OCI-LY3 (cell line): ENCODE measurements at regions not wholly inside any gene's neighbourhood (a gene's known extent, or its start where the extent isn't known, plus 50 kb on each side); places are given as distances from the start of the nearest gene placed in this dataset.

Source experiments
- EZH2phosphoT487 ChIP-seq: fragments of 200-600 bp; shearing (Covaris generic); IDR thresholded peaks from 2 replicates; pipeline ENCODE4 v1.6.1; 2018; ENCODE audit warnings: antibody characterized with exemption, mixed run types, low read depth
- TF ChIP-seq, protein P1 (sequence below): fragments of 200-600, 300-600 bp; sonication (generic); IDR thresholded peaks from 2 replicates; pipeline ENCODE4 v1.5.1; 2014; ENCODE audit warnings: antibody characterized with exemption, low read length, low read depth

DNA sequence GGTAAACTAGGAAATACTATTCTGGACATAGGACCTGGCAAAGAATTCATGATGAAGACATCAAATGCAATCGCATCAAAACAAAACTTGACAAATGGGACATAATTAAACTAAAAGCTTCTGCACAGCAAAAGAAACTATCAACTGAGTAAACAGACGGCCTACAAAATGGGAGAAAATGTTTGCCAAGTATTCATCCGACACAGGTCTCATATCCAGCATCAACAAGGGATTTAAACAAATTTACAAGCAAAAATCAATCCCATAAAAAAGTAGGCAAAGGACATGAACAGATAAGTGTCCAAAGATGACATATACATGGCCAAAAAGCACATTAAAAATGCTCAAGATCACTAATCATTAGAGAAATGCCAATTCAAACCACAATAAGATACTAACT is 1088.9 kb downstream of the NAALADL2 start:
- TF ChIP-seq, protein P1, sequence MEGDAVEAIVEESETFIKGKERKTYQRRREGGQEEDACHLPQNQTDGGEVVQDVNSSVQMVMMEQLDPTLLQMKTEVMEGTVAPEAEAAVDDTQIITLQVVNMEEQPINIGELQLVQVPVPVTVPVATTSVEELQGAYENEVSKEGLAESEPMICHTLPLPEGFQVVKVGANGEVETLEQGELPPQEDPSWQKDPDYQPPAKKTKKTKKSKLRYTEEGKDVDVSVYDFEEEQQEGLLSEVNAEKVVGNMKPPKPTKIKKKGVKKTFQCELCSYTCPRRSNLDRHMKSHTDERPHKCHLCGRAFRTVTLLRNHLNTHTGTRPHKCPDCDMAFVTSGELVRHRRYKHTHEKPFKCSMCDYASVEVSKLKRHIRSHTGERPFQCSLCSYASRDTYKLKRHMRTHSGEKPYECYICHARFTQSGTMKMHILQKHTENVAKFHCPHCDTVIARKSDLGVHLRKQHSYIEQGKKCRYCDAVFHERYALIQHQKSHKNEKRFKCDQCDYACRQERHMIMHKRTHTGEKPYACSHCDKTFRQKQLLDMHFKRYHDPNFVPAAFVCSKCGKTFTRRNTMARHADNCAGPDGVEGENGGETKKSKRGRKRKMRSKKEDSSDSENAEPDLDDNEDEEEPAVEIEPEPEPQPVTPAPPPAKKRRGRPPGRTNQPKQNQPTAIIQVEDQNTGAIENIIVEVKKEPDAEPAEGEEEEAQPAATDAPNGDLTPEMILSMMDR, result no peak
- TF ChIP-seq EZH2phosphoT487, result no peak
